HCT116 (cell line): ENCODE measurements at regions not wholly inside any gene's neighbourhood (a gene's known extent, or its start where the extent isn't known, plus 50 kb on each side); places are given as distances from the start of the nearest gene placed in this dataset.

ENCODE experiments used
- EGR1 ChIP-seq: IDR thresholded peaks from 2 replicates; pipeline ENCODE4 v1.6.1; 2012; ENCODE audit warnings: low read depth
- TF ChIP-seq, protein P1 (sequence below), 3 experiments: fragments of 200-600 bp in 1 of 3; sonication (generic) in 1 of 3; IDR thresholded peaks in 2 of 3; conservative IDR thresholded peaks in 1 of 3; 2 replicates each; pipeline ENCODE4 v1.5.1; 2012 to 2017; ENCODE audit warnings: low read depth in 2 of 3, low read length in 2 of 3, antibody characterized with exemption in 1 of 3, borderline replicate concordance in 1 of 3, control low read depth in 1 of 3, mild to moderate bottlenecking in 1 of 3, mixed read lengths in 1 of 3, mixed run types in 1 of 3, moderate library complexity in 1 of 3; ENCODE audit not compliant: insufficient read depth in 1 of 3

DNA sequence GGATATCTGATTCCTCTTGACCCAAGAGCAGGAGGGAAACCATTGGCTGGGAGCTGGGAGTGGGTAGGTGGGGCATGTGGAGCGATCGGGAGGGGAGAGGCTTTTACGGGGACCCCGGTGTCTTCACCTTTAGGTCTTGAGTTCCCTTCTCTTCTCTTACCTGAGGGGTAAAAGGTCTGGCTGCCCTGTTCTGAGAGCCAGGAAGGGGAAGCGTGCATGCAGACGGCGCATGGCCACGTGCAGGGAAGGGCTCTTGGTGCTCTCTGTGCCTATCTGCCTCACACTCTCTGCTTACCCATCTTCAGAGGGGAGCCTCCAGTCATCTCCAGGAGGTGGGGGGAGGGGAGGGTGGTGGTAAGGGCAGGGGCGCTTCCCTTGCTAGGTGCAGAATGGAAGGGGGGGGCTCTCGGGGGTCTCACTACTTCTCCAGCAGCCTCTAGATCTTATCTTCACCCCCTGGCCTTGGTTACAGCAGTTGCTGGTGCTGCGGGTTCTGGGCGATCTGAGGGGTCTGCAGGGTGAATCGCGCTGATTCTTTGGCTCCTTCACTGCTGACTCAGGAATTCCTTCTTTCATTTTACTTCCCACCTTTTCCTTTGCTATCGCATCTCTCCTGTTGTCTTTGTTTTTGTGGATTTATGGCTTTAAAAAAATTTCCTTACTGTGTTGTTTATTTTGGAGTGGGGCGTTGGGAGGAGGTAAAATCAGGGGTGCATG is 225.8 kb upstream of the HS6ST1 start:
- TF ChIP-seq, protein P1, sequence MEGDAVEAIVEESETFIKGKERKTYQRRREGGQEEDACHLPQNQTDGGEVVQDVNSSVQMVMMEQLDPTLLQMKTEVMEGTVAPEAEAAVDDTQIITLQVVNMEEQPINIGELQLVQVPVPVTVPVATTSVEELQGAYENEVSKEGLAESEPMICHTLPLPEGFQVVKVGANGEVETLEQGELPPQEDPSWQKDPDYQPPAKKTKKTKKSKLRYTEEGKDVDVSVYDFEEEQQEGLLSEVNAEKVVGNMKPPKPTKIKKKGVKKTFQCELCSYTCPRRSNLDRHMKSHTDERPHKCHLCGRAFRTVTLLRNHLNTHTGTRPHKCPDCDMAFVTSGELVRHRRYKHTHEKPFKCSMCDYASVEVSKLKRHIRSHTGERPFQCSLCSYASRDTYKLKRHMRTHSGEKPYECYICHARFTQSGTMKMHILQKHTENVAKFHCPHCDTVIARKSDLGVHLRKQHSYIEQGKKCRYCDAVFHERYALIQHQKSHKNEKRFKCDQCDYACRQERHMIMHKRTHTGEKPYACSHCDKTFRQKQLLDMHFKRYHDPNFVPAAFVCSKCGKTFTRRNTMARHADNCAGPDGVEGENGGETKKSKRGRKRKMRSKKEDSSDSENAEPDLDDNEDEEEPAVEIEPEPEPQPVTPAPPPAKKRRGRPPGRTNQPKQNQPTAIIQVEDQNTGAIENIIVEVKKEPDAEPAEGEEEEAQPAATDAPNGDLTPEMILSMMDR (IDR thresholded peaks at IDR 0.05 in 2 of 3, conservative IDR thresholded peaks at IDR 0.05 in 1 of 3; ENCODE audit: borderline replicate concordance in 1 of 3, insufficient read depth in 1 of 3, low read depth in 2 of 3, low read length in 2 of 3), result no peak
- no peak for TF ChIP-seq EGR1
